GM12864 (cell line): ENCODE measurements at regions not wholly inside any gene's neighbourhood (a gene's known extent, or its start where the extent isn't known, plus 50 kb on each side); places are given as distances from the start of the nearest gene placed in this dataset.
A peak's percentile ranks its signal among the peaks of the same experiment; 100 is the strongest.

Experiments used
- DNase-seq: peaks from one replicate; pipeline ENCODE4 v3.0.0-alpha.2; 2011; ENCODE audit warnings: low read depth
- H3K4me3 ChIP-seq: 2 replicates; pipeline ENCODE4 v1.5.1; 2011; ENCODE audit warnings: mild to moderate bottlenecking, low read depth, low read length, control low read depth
- CTCF ChIP-seq: IDR thresholded peaks from 2 replicates; pipeline ENCODE4 v1.5.1; 2011; ENCODE audit warnings: low read depth, mild to moderate bottlenecking, moderate library complexity, low read length, control low read depth, inconsistent platforms; ENCODE audit errors: missing control alignments

GRCh38 chr16:87086575-87086974 lies 230.6 kb downstream of the C16orf95 start:
- no peak overlapping the region for H3K4me3 ChIP-seq
- no peak for TF ChIP-seq CTCF
- no peak for DNase-seq

GRCh38 chr16:87092958-87093357 lies 224.2 kb downstream of the C16orf95 start:
- DNase-seq: no peak
- H3K4me3 ChIP-seq: no peak overlapping the region
- no peak for TF ChIP-seq CTCF

- H3K4me3 ChIP-seq: no peak overlapping the region
- no peak for DNase-seq
- TF ChIP-seq CTCF: no peak
These were observed 223.2 kb downstream of the C16orf95 start for GRCh38 chr16:87093804-87094555.

GRCh38 chr16:87094556-87094865 lies 222.7 kb downstream of the C16orf95 start:
- DNase-seq: peak; percentile 30
- H3K4me3 ChIP-seq: no peak overlapping the region
- no peak for TF ChIP-seq CTCF

GRCh38 chr16:87095271-87095670 lies 221.9 kb downstream of the C16orf95 start:
- TF ChIP-seq CTCF: no peak
- H3K4me3 ChIP-seq: no peak overlapping the region
- DNase-seq: no peak

- no peak overlapping the region for H3K4me3 ChIP-seq
- no peak for TF ChIP-seq CTCF
- DNase-seq: no peak
These were observed 220.4 kb downstream of the C16orf95 start for GRCh38 chr16:87096746-87097333.

GRCh38 chr16:87098361-87098760 lies 218.8 kb downstream of the C16orf95 start:
- DNase-seq: no peak
- H3K4me3 ChIP-seq: no peak overlapping the region
- TF ChIP-seq CTCF: no peak
